ENCODE measurements at regions not wholly inside any gene's neighbourhood (a gene's known extent, or its start where the extent isn't known, plus 50 kb on each side); places are given as distances from the start of the nearest gene placed in this dataset.
A peak's percentile ranks its signal among the peaks of the same experiment; 100 is the strongest.

GRCh38 chr3:178260887-178261565 is 275.2 kb upstream of the KCNMB2 start:
- no peak overlapping the region for H3K4me3 ChIP-seq (replicated peaks; ENCODE audit: low read depth, low read length)
- no peak for DNase-seq (ENCODE audit: extremely low read depth, low read depth)
- no peak for TF ChIP-seq CTCF (IDR thresholded peaks at IDR 0.05; ENCODE audit: low read depth, low read length, missing control alignments)

- no peak for DNase-seq (ENCODE audit: extremely low read depth, low read depth)
Observed at GRCh38 chr3:178263236-178263916, 272.9 kb upstream of the KCNMB2 start.

GRCh38 chr3:178267158-178267844 is 268.9 kb upstream of the KCNMB2 start:
- no peak for TF ChIP-seq CTCF (IDR thresholded peaks at IDR 0.05; ENCODE audit: low read depth, low read length, missing control alignments)
- H3K4me3 ChIP-seq (replicated peaks; ENCODE audit: low read depth, low read length), result no peak overlapping the region
- no peak for DNase-seq (ENCODE audit: extremely low read depth, low read depth)

More at GRCh38 chr3:178263236-178263916, 272.9 kb upstream of the KCNMB2 start:
- TF ChIP-seq CTCF (IDR thresholded peaks at IDR 0.05; ENCODE audit: low read depth, low read length, missing control alignments), result no peak
- no peak overlapping the region for H3K4me3 ChIP-seq (replicated peaks; ENCODE audit: low read depth, low read length)

GRCh38 chr3:178270838-178271237 is 265.4 kb upstream of the KCNMB2 start:
- no peak overlapping the region for H3K4me3 ChIP-seq (replicated peaks; ENCODE audit: low read depth, low read length)
- TF ChIP-seq CTCF (IDR thresholded peaks at IDR 0.05; ENCODE audit: low read depth, low read length, missing control alignments), result no peak
- DNase-seq (ENCODE audit: extremely low read depth, low read depth), result peak; percentile 26

GRCh38 chr3:178271740-178272387 is 264.4 kb upstream of the KCNMB2 start:
- H3K4me3 ChIP-seq (replicated peaks; ENCODE audit: low read depth, low read length), result no peak overlapping the region
- DNase-seq (ENCODE audit: extremely low read depth, low read depth), result no peak
- no peak for TF ChIP-seq CTCF (IDR thresholded peaks at IDR 0.05; ENCODE audit: low read depth, low read length, missing control alignments)

- no peak overlapping the region for H3K4me3 ChIP-seq (replicated peaks; ENCODE audit: low read depth, low read length)
- TF ChIP-seq CTCF (IDR thresholded peaks at IDR 0.05; ENCODE audit: low read depth, low read length, missing control alignments), result no peak
- no peak for DNase-seq (ENCODE audit: extremely low read depth, low read depth)
Observed at GRCh38 chr3:178272841-178273240, 263.4 kb upstream of the KCNMB2 start.

Data from HFF-Myc (cell line).